ENCODE measurements at regions not wholly inside any gene's neighbourhood (a gene's known extent, or its start where the extent isn't known, plus 50 kb on each side); places are given as distances from the start of the nearest gene placed in this dataset.
A peak's percentile ranks its signal among the peaks of the same experiment; 100 is the strongest.

- peak overlapping the region; percentile 27; the same call in 1 of the 2 replicates for H3K4me3 ChIP-seq (ENCODE audit: low read depth, low read length)
- no peaks in the 10 kb centered on the region for H3K36me3 ChIP-seq (ENCODE audit: control insufficient read depth, insufficient read depth, low read length)
- no peaks in the 10 kb centered on the region for H3K9me3 ChIP-seq (ENCODE audit: control insufficient read depth, insufficient read depth, low read length)
- no peaks in the 10 kb centered on the region for H3K27me3 ChIP-seq (ENCODE audit: control insufficient read depth, insufficient read depth, low read length)
- H3K27ac ChIP-seq (ENCODE audit: low read depth, low read length), result peak overlapping the region; percentile 69
- H3K9ac ChIP-seq (ENCODE audit: low read depth, low read length), result no peak overlapping the region
- peaks cover 87% of the 10 kb centered on the region for H3K4me1 ChIP-seq (ENCODE audit: control insufficient read depth, insufficient read depth, low read length)
Measured at GRCh38 chr5:88396751-88397281, 128.2 kb upstream of the TMEM161B start.

- no peak overlapping the region for H3K4me3 ChIP-seq (ENCODE audit: low read depth, low read length)
- H3K36me3 ChIP-seq (ENCODE audit: control insufficient read depth, insufficient read depth, low read length), result no peaks in the 10 kb centered on the region
- H3K27me3 ChIP-seq (ENCODE audit: control insufficient read depth, insufficient read depth, low read length), result no peaks in the 10 kb centered on the region
- H3K27ac ChIP-seq (ENCODE audit: low read depth, low read length), result peak overlapping the region; percentile 69
- peaks cover 89% of the 10 kb centered on the region for H3K4me1 ChIP-seq (ENCODE audit: control insufficient read depth, insufficient read depth, low read length)
- no peaks in the 10 kb centered on the region for H3K9me3 ChIP-seq (ENCODE audit: control insufficient read depth, insufficient read depth, low read length)
- no peak overlapping the region for H3K9ac ChIP-seq (ENCODE audit: low read depth, low read length)
Measured at GRCh38 chr5:88396000-88396535, 127.4 kb upstream of the TMEM161B start.

GRCh38 chr5:88395264-88395663, 126.6 kb upstream of the TMEM161B start:
- Histone ChIP-seq H3K4me1 (ENCODE audit: control insufficient read depth, insufficient read depth, low read length) (peaks cover 89% of the 10 kb centered on the region), H3K27ac (ENCODE audit: low read depth, low read length) (peak overlapping the region; percentile 87), H3K27me3 (ENCODE audit: control insufficient read depth, insufficient read depth, low read length) (no peaks in the 10 kb centered on the region), H3K4me3 (ENCODE audit: low read depth, low read length) (no peak overlapping the region), H3K36me3 (ENCODE audit: control insufficient read depth, insufficient read depth, low read length) (no peaks in the 10 kb centered on the region), H3K9me3 (ENCODE audit: control insufficient read depth, insufficient read depth, low read length) (no peaks in the 10 kb centered on the region), H3K9ac (ENCODE audit: low read depth, low read length) (no peak overlapping the region)

GRCh38 chr5:88394536-88395175, 126.0 kb upstream of the TMEM161B start:
- Histone ChIP-seq H3K4me3 (ENCODE audit: low read depth, low read length) (peak overlapping the region; percentile 30; the same call in 1 of the 2 replicates), H3K27ac (ENCODE audit: low read depth, low read length) (peak overlapping the region; percentile 87), H3K9ac (ENCODE audit: low read depth, low read length) (peak overlapping the region; percentile 45; the same call in 1 of the 2 replicates), H3K36me3 (ENCODE audit: control insufficient read depth, insufficient read depth, low read length) (no peaks in the 10 kb centered on the region), H3K27me3 (ENCODE audit: control insufficient read depth, insufficient read depth, low read length) (no peaks in the 10 kb centered on the region), H3K9me3 (ENCODE audit: control insufficient read depth, insufficient read depth, low read length) (no peaks in the 10 kb centered on the region), H3K4me1 (ENCODE audit: control insufficient read depth, insufficient read depth, low read length) (peaks cover 90% of the 10 kb centered on the region)

- Histone ChIP-seq H3K9ac (ENCODE audit: low read depth, low read length) (no peak overlapping the region), H3K27me3 (ENCODE audit: control insufficient read depth, insufficient read depth, low read length) (no peaks in the 10 kb centered on the region), H3K4me3 (ENCODE audit: low read depth, low read length) (peak overlapping the region; percentile 30; the same call in 1 of the 2 replicates), H3K36me3 (ENCODE audit: control insufficient read depth, insufficient read depth, low read length) (no peaks in the 10 kb centered on the region), H3K27ac (ENCODE audit: low read depth, low read length) (peak overlapping the region; percentile 87), H3K9me3 (ENCODE audit: control insufficient read depth, insufficient read depth, low read length) (no peaks in the 10 kb centered on the region), H3K4me1 (ENCODE audit: control insufficient read depth, insufficient read depth, low read length) (peaks cover 95% of the 10 kb centered on the region)
Measured at GRCh38 chr5:88393716-88394535, 125.3 kb upstream of the TMEM161B start.

- no peaks in the 10 kb centered on the region for H3K27me3 ChIP-seq (ENCODE audit: control insufficient read depth, insufficient read depth, low read length)
Measured at GRCh38 chr5:88393042-88393441, 124.4 kb upstream of the TMEM161B start.

GRCh38 chr5:88391991-88392390, 123.3 kb upstream of the TMEM161B start:
- Histone ChIP-seq H3K36me3 (ENCODE audit: control insufficient read depth, insufficient read depth, low read length) (no peaks in the 10 kb centered on the region), H3K9me3 (ENCODE audit: control insufficient read depth, insufficient read depth, low read length) (no peaks in the 10 kb centered on the region), H3K4me1 (ENCODE audit: control insufficient read depth, insufficient read depth, low read length) (peaks cover 91% of the 10 kb centered on the region), H3K4me3 (ENCODE audit: low read depth, low read length) (no peak overlapping the region; the same call in 1 of the 2 replicates), H3K9ac (ENCODE audit: low read depth, low read length) (peak overlapping the region; percentile 1; the same call in 1 of the 2 replicates), H3K27me3 (ENCODE audit: control insufficient read depth, insufficient read depth, low read length) (no peaks in the 10 kb centered on the region), H3K27ac (ENCODE audit: low read depth, low read length) (peak overlapping the region; percentile 22)

More at GRCh38 chr5:88393042-88393441, 124.4 kb upstream of the TMEM161B start:
- Histone ChIP-seq H3K9ac (ENCODE audit: low read depth, low read length) (no peak overlapping the region), H3K36me3 (ENCODE audit: control insufficient read depth, insufficient read depth, low read length) (no peaks in the 10 kb centered on the region), H3K4me3 (ENCODE audit: low read depth, low read length) (no peak overlapping the region), H3K9me3 (ENCODE audit: control insufficient read depth, insufficient read depth, low read length) (no peaks in the 10 kb centered on the region), H3K4me1 (ENCODE audit: control insufficient read depth, insufficient read depth, low read length) (peaks cover 93% of the 10 kb centered on the region), H3K27ac (ENCODE audit: low read depth, low read length) (no peak overlapping the region)

GRCh38 chr5:88391116-88391515, 122.5 kb upstream of the TMEM161B start:
- no peaks in the 10 kb centered on the region for H3K9me3 ChIP-seq (ENCODE audit: control insufficient read depth, insufficient read depth, low read length)
- no peak overlapping the region for H3K9ac ChIP-seq (ENCODE audit: low read depth, low read length)
- no peak overlapping the region for H3K4me3 ChIP-seq (ENCODE audit: low read depth, low read length)
- no peaks in the 10 kb centered on the region for H3K27me3 ChIP-seq (ENCODE audit: control insufficient read depth, insufficient read depth, low read length)
- no peak overlapping the region for H3K27ac ChIP-seq (ENCODE audit: low read depth, low read length)
- H3K36me3 ChIP-seq (ENCODE audit: control insufficient read depth, insufficient read depth, low read length), result no peaks in the 10 kb centered on the region
- peaks cover 91% of the 10 kb centered on the region for H3K4me1 ChIP-seq (ENCODE audit: control insufficient read depth, insufficient read depth, low read length)

GRCh38 chr5:88390481-88390880, 121.8 kb upstream of the TMEM161B start:
- Histone ChIP-seq H3K27me3 (ENCODE audit: control insufficient read depth, insufficient read depth, low read length) (no peaks in the 10 kb centered on the region), H3K27ac (ENCODE audit: low read depth, low read length) (no peak overlapping the region), H3K36me3 (ENCODE audit: control insufficient read depth, insufficient read depth, low read length) (no peaks in the 10 kb centered on the region), H3K4me1 (ENCODE audit: control insufficient read depth, insufficient read depth, low read length) (peaks cover 84% of the 10 kb centered on the region), H3K9ac (ENCODE audit: low read depth, low read length) (no peak overlapping the region), H3K9me3 (ENCODE audit: control insufficient read depth, insufficient read depth, low read length) (no peaks in the 10 kb centered on the region), H3K4me3 (ENCODE audit: low read depth, low read length) (no peak overlapping the region)

GRCh38 chr5:88390096-88390441, 121.4 kb upstream of the TMEM161B start:
- no peak overlapping the region for H3K9ac ChIP-seq (ENCODE audit: low read depth, low read length)
- no peaks in the 10 kb centered on the region for H3K9me3 ChIP-seq (ENCODE audit: control insufficient read depth, insufficient read depth, low read length)
- no peaks in the 10 kb centered on the region for H3K36me3 ChIP-seq (ENCODE audit: control insufficient read depth, insufficient read depth, low read length)
- no peaks in the 10 kb centered on the region for H3K27me3 ChIP-seq (ENCODE audit: control insufficient read depth, insufficient read depth, low read length)
- H3K27ac ChIP-seq (ENCODE audit: low read depth, low read length), result no peak overlapping the region
- H3K4me1 ChIP-seq (ENCODE audit: control insufficient read depth, insufficient read depth, low read length), result peaks cover 80% of the 10 kb centered on the region
- H3K4me3 ChIP-seq (ENCODE audit: low read depth, low read length), result no peak overlapping the region

All from HUES48 (cell line).